ENCODE measurements at regions not wholly inside any gene's neighbourhood (a gene's known extent, or its start where the extent isn't known, plus 50 kb on each side); places are given as distances from the start of the nearest gene placed in this dataset.

- Histone ChIP-seq H3K27me3 (ENCODE audit: control insufficient read depth, insufficient read depth, low read length) (no peaks in the 10 kb centered on the region), H3K4me1 (ENCODE audit: control insufficient read depth, insufficient read depth, low read length) (no peaks in the 10 kb centered on the region), H3K9me3 (ENCODE audit: control insufficient read depth, insufficient read depth, low read length) (no peaks in the 10 kb centered on the region), H3K4me3 (ENCODE audit: low read length) (no peak overlapping the region), H3K36me3 (ENCODE audit: control insufficient read depth, insufficient read depth, low read length) (no peaks in the 10 kb centered on the region), H3K27ac (ENCODE audit: low read length) (no peak overlapping the region)
- no peak for DNase-seq (ENCODE audit: low read depth, low spot score)
- 100% methylated on average over 1 of the region's 1 CpG for WGBS (ENCODE audit: insufficient coverage, insufficient read length)
Observed at GRCh38 chr12:60255044-60255443, 659.2 kb downstream of the SLC16A7 start.

- Histone ChIP-seq H3K27ac (ENCODE audit: low read length) (no peak overlapping the region), H3K27me3 (ENCODE audit: control insufficient read depth, insufficient read depth, low read length) (no peaks in the 10 kb centered on the region), H3K4me3 (ENCODE audit: low read length) (no peak overlapping the region), H3K36me3 (ENCODE audit: control insufficient read depth, insufficient read depth, low read length) (no peaks in the 10 kb centered on the region), H3K4me1 (ENCODE audit: control insufficient read depth, insufficient read depth, low read length) (no peaks in the 10 kb centered on the region), H3K9me3 (ENCODE audit: control insufficient read depth, insufficient read depth, low read length) (no peaks in the 10 kb centered on the region)
- DNase-seq (ENCODE audit: low read depth, low spot score) = no peak
- WGBS (ENCODE audit: insufficient coverage, insufficient read length) = no CpG with 5 or more reads among the region's 1 CpG
Observed at GRCh38 chr12:60257063-60257462, 661.2 kb downstream of the SLC16A7 start.

GRCh38 chr12:60259225-60259624 is 663.4 kb downstream of the SLC16A7 start:
- Histone ChIP-seq H3K4me1 (ENCODE audit: control insufficient read depth, insufficient read depth, low read length) (no peaks in the 10 kb centered on the region), H3K4me3 (ENCODE audit: low read length) (no peak overlapping the region), H3K36me3 (ENCODE audit: control insufficient read depth, insufficient read depth, low read length) (no peaks in the 10 kb centered on the region), H3K27ac (ENCODE audit: low read length) (no peak overlapping the region), H3K27me3 (ENCODE audit: control insufficient read depth, insufficient read depth, low read length) (no peaks in the 10 kb centered on the region), H3K9me3 (ENCODE audit: control insufficient read depth, insufficient read depth, low read length) (no peaks in the 10 kb centered on the region)
- DNase-seq (ENCODE audit: low read depth, low spot score) = no peak
- WGBS (ENCODE audit: insufficient coverage, insufficient read length) = no CpG with 5 or more reads among the region's 3 CpGs

GRCh38 chr12:60262378-60262777 is 666.5 kb downstream of the SLC16A7 start:
- no peaks in the 10 kb centered on the region for H3K9me3 ChIP-seq (ENCODE audit: control insufficient read depth, insufficient read depth, low read length)
- H3K4me1 ChIP-seq (ENCODE audit: control insufficient read depth, insufficient read depth, low read length) = no peaks in the 10 kb centered on the region
- DNase-seq (ENCODE audit: low read depth, low spot score) = no peak
- no CpG with 5 or more reads among the region's 4 CpGs for WGBS (ENCODE audit: insufficient coverage, insufficient read length)
- no peaks in the 10 kb centered on the region for H3K36me3 ChIP-seq (ENCODE audit: control insufficient read depth, insufficient read depth, low read length)
- no peaks in the 10 kb centered on the region for H3K27me3 ChIP-seq (ENCODE audit: control insufficient read depth, insufficient read depth, low read length)
- H3K4me3 ChIP-seq (ENCODE audit: low read length) = no peak overlapping the region
- H3K27ac ChIP-seq (ENCODE audit: low read length) = no peak overlapping the region

- no peaks in the 10 kb centered on the region for H3K36me3 ChIP-seq (ENCODE audit: control insufficient read depth, insufficient read depth, low read length)
- no peaks in the 10 kb centered on the region for H3K4me1 ChIP-seq (ENCODE audit: control insufficient read depth, insufficient read depth, low read length)
- H3K9me3 ChIP-seq (ENCODE audit: control insufficient read depth, insufficient read depth, low read length) = no peaks in the 10 kb centered on the region
- H3K4me3 ChIP-seq (ENCODE audit: low read length) = no peak overlapping the region
- H3K27me3 ChIP-seq (ENCODE audit: control insufficient read depth, insufficient read depth, low read length) = no peaks in the 10 kb centered on the region
- no peak for DNase-seq (ENCODE audit: low read depth, low spot score)
- H3K27ac ChIP-seq (ENCODE audit: low read length) = no peak overlapping the region
Observed at GRCh38 chr12:60263161-60263560, 667.3 kb downstream of the SLC16A7 start.

- no peak overlapping the region for H3K4me3 ChIP-seq (ENCODE audit: low read length)
- no peaks in the 10 kb centered on the region for H3K36me3 ChIP-seq (ENCODE audit: control insufficient read depth, insufficient read depth, low read length)
- no peaks in the 10 kb centered on the region for H3K27me3 ChIP-seq (ENCODE audit: control insufficient read depth, insufficient read depth, low read length)
- H3K9me3 ChIP-seq (ENCODE audit: control insufficient read depth, insufficient read depth, low read length) = no peaks in the 10 kb centered on the region
- DNase-seq (ENCODE audit: low read depth, low spot score) = no peak
- H3K27ac ChIP-seq (ENCODE audit: low read length) = no peak overlapping the region
- no CpG with 5 or more reads among the region's 2 CpGs for WGBS (ENCODE audit: insufficient coverage, insufficient read length)
- H3K4me1 ChIP-seq (ENCODE audit: control insufficient read depth, insufficient read depth, low read length) = no peaks in the 10 kb centered on the region
Observed at GRCh38 chr12:60263836-60264493, 668.1 kb downstream of the SLC16A7 start.

GRCh38 chr12:60265741-60266140 is 669.9 kb downstream of the SLC16A7 start:
- no peak overlapping the region for H3K4me3 ChIP-seq (ENCODE audit: low read length)
- H3K9me3 ChIP-seq (ENCODE audit: control insufficient read depth, insufficient read depth, low read length) = no peaks in the 10 kb centered on the region
- no CpG with 5 or more reads among the region's 1 CpG for WGBS (ENCODE audit: insufficient coverage, insufficient read length)
- no peaks in the 10 kb centered on the region for H3K36me3 ChIP-seq (ENCODE audit: control insufficient read depth, insufficient read depth, low read length)
- no peaks in the 10 kb centered on the region; the same call in 1 of the 2 replicates for H3K4me1 ChIP-seq (ENCODE audit: control insufficient read depth, insufficient read depth, low read length)
- no peaks in the 10 kb centered on the region for H3K27me3 ChIP-seq (ENCODE audit: control insufficient read depth, insufficient read depth, low read length)
- DNase-seq (ENCODE audit: low read depth, low spot score) = no peak
- no peak overlapping the region for H3K27ac ChIP-seq (ENCODE audit: low read length)

- DNase-seq (ENCODE audit: low read depth, low spot score) = no peak
- WGBS (ENCODE audit: insufficient coverage, insufficient read length) = no CpG with 5 or more reads among the region's 4 CpGs
- H3K4me1 ChIP-seq (ENCODE audit: control insufficient read depth, insufficient read depth, low read length) = no peaks in the 10 kb centered on the region; the same call in 1 of the 2 replicates
- H3K27me3 ChIP-seq (ENCODE audit: control insufficient read depth, insufficient read depth, low read length) = no peaks in the 10 kb centered on the region
- H3K27ac ChIP-seq (ENCODE audit: low read length) = no peak overlapping the region
- H3K36me3 ChIP-seq (ENCODE audit: control insufficient read depth, insufficient read depth, low read length) = no peaks in the 10 kb centered on the region
- no peaks in the 10 kb centered on the region for H3K9me3 ChIP-seq (ENCODE audit: control insufficient read depth, insufficient read depth, low read length)
- H3K4me3 ChIP-seq (ENCODE audit: low read length) = no peak overlapping the region
Observed at GRCh38 chr12:60266381-60266852, 670.6 kb downstream of the SLC16A7 start.

- no peak for DNase-seq (ENCODE audit: low read depth, low spot score)
- Histone ChIP-seq H3K27me3 (ENCODE audit: control insufficient read depth, insufficient read depth, low read length) (no peaks in the 10 kb centered on the region), H3K4me1 (ENCODE audit: control insufficient read depth, insufficient read depth, low read length) (no peaks in the 10 kb centered on the region; the same call in 1 of the 2 replicates), H3K36me3 (ENCODE audit: control insufficient read depth, insufficient read depth, low read length) (no peaks in the 10 kb centered on the region), H3K27ac (ENCODE audit: low read length) (no peak overlapping the region), H3K9me3 (ENCODE audit: control insufficient read depth, insufficient read depth, low read length) (no peaks in the 10 kb centered on the region), H3K4me3 (ENCODE audit: low read length) (no peak overlapping the region)
- WGBS (ENCODE audit: insufficient coverage, insufficient read length) = no CpG with 5 or more reads among the region's 66 CpGs
Observed at GRCh38 chr12:60269611-60270269, 673.9 kb downstream of the SLC16A7 start.

GRCh38 chr12:60271816-60272215 is 676.0 kb downstream of the SLC16A7 start:
- no peaks in the 10 kb centered on the region; the same call in 1 of the 2 replicates for H3K4me1 ChIP-seq (ENCODE audit: control insufficient read depth, insufficient read depth, low read length)
- no peaks in the 10 kb centered on the region for H3K27me3 ChIP-seq (ENCODE audit: control insufficient read depth, insufficient read depth, low read length)
- H3K27ac ChIP-seq (ENCODE audit: low read length) = no peak overlapping the region
- WGBS (ENCODE audit: insufficient coverage, insufficient read length) = no CpG with 5 or more reads among the region's 9 CpGs
- H3K9me3 ChIP-seq (ENCODE audit: control insufficient read depth, insufficient read depth, low read length) = no peaks in the 10 kb centered on the region
- H3K4me3 ChIP-seq (ENCODE audit: low read length) = no peak overlapping the region
- DNase-seq (ENCODE audit: low read depth, low spot score) = no peak
- H3K36me3 ChIP-seq (ENCODE audit: control insufficient read depth, insufficient read depth, low read length) = no peaks in the 10 kb centered on the region

- Histone ChIP-seq H3K4me3 (ENCODE audit: low read length) (no peak overlapping the region), H3K36me3 (ENCODE audit: control insufficient read depth, insufficient read depth, low read length) (no peaks in the 10 kb centered on the region; the same call in 1 of the 2 replicates), H3K4me1 (ENCODE audit: control insufficient read depth, insufficient read depth, low read length) (no peaks in the 10 kb centered on the region), H3K27ac (ENCODE audit: low read length) (no peak overlapping the region), H3K27me3 (ENCODE audit: control insufficient read depth, insufficient read depth, low read length) (no peaks in the 10 kb centered on the region), H3K9me3 (ENCODE audit: control insufficient read depth, insufficient read depth, low read length) (no peaks in the 10 kb centered on the region; the same call in 1 of the 2 replicates)
- no CpG with 5 or more reads among the region's 2 CpGs for WGBS (ENCODE audit: insufficient coverage, insufficient read length)
- no peak for DNase-seq (ENCODE audit: low read depth, low spot score)
Observed at GRCh38 chr12:60278209-60278608, 682.4 kb downstream of the SLC16A7 start.
